Fibroblast of skin of right biceps (primary cell): ENCODE measurements at regions not wholly inside any gene's neighbourhood (a gene's known extent, or its start where the extent isn't known, plus 50 kb on each side); places are given as distances from the start of the nearest gene placed in this dataset.

Source experiments
- DNase-seq: peaks from one replicate; pipeline ENCODE4 v3.0.0-alpha.2; 2013

- DNase-seq = no peak
These were observed 113.6 kb downstream of the GALC start for GRCh38 chr14:87879389-87879788.

- peak; percentile 62 for DNase-seq
These were observed 114.0 kb downstream of the GALC start for GRCh38 chr14:87878959-87879358.

DNA sequence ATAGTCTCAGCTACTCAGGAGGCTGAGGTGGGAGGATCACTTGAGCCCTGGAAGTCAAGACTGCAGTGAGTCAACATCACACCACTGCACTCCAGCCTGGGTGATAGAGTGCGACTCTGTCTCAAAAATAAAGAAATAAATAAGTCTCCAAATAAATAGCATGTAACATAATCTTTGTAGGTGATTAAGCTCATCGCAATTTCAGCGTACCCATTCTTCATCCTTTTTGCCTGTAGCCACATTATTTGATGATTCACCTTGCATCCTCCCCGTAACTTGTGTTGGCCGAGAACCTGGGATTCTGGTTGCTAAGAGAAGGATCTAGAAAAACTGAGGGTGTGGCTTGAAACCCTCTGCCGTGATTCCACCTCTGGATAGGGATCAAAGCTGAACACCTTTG lies 115.1 kb downstream of the GALC start:
- DNase-seq = peak; percentile 55

- DNase-seq = no peak
These were observed 118.3 kb downstream of the GALC start for GRCh38 chr14:87874676-87875075.

DNA sequence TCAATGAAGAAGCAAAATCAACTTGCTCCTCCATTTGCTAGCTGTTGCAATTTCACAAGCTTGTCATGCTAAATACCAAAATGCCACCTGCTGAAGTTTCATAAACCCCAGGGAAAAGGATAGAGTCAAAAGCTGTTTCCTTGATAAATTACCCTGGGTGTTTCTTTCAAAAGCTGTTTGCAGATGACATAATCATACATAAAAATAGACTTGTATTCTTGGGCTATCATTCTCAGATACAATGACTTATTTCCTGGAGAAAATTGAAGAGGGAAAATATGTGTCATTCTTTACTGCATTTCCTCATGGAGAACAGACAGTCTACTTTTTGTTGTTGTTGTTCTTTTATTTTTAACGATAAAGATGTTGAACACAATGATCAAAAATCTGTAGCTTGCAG lies 119.2 kb downstream of the GALC start:
- DNase-seq = peak; percentile 41

DNA sequence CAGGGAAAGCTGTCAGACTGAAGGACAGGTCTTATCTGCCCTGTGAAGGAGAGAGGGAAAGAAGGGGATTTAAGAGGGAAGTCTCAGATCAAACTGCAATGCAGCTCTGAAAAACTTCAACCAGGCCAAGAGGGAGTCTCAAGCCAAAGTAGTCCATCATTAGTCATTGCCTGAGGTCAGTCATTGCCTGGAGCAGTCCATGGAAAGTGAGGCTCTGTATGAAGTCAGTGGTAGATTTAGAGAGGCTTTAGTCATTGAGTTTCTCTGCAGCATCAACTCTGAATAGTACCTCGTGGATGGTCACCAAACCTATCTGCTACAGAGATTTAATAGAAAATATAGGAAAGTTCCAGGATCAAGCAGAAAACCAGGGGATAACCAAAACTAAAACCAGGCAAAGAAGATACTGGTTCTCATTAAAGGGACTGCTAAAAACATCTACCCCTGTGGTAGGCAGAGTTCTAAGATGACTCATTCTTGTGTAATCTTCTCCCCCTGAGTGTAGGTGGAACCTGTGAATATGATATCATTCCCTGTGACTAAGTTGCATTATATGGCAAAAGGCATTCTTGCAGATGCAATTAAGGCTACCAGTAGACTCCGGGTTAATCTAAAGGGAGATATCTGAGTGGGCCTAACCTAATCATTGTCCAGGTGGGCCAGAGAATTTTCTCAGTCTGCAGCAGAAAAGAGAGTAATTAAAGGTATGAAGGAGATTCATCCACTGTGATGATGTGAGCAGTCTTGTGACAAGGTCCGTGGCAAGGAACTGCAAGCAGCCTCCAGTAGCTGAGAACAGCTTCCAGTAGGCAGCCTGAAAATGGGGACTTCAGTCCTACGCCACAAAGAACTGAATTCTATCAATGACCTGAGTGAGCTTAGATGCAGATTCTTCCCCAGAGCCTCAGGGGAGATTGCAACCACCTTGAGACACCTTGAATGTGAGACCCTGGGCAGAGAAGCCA lies 123.1 kb downstream of the GALC start:
- peak; percentile 91 for DNase-seq

DNA sequence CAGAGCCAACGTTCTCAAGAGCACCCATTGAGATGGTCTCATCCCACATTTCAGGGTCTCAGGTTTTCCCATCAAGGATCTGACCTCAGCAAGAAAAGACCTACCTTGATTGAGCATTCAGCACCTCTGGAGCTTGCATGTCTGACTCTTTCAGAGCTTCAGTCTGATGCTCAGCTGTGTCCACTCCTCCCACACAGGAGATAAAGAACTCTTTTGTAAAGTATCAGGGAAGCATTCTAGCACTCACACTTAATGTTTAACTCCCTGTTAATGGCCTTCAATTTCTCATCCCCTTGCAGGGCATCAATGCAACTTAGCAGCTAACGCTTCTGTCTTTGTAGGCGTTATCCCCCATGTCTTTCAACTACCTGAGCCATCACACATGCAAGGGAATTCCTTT lies 124.1 kb downstream of the GALC start:
- DNase-seq = no peak

DNA sequence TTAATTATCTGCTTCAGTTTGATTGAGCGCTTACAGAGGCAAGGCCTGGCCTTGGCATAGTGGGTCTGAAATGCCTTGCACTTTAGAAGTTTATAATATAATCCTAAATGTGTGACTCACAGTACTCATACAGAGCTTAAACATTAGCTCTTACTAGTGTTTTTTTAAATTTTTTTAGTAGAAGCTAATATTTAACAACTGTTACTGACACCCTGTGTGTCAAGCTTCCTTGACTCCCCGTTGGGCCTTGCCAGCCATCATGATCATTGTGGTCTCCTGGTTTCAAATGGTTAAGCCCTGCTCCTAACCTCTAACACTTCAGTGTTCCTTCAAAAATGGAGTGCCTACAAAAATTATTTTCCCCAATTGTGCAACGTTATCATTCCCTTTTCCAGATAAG lies 126.9 kb downstream of the GALC start:
- no peak for DNase-seq

GRCh38 chr14:87864356-87865270 lies 128.4 kb downstream of the GALC start:
- no peak for DNase-seq

DNA sequence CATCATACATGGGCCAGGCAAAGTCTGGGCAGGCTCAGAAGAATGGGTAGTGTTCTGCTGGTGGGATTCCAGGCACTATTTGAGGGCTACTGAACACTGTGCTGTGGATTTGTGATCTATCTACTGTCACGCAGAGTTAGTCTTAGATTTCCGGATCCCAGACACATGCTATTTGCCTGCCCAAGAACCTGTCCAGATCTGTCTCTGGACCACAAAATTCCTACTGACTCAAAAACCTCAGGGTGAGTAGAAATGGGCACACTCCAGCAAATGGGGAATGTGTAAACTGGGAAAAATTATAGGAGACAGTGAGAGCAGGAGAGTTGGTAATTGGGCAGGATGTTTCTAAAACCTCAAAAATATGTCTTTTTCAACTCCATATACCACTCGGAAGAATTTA lies 129.9 kb downstream of the GALC start:
- no peak for DNase-seq

DNA sequence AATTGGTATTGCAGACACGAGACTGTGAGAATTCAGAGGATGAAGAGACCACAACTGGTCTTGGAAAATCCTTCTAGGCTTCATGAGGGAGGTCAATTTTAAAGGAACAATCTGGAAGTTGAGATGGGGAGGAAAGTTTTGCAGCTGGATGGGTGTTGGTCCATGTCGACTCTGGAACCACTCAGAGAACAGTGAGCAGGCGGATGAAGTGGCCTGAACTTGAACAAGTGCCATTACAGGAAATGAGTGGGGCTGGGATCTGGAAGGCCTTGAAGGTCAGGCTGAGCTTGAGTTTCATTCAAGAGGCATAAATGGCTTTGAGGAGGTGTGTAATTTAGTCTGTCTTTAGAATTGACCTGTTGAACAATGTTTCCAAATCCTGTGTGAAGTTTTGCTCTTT lies 140.9 kb downstream of the GALC start:
- no peak for DNase-seq

- no peak for DNase-seq
These were observed 141.8 kb downstream of the GALC start for GRCh38 chr14:87851190-87851589.

- DNase-seq = no peak
These were observed 145.7 kb downstream of the GALC start for GRCh38 chr14:87847216-87847755.

- DNase-seq = no peak
These were observed 152.1 kb downstream of the GALC start for GRCh38 chr14:87840906-87841305.

DNA sequence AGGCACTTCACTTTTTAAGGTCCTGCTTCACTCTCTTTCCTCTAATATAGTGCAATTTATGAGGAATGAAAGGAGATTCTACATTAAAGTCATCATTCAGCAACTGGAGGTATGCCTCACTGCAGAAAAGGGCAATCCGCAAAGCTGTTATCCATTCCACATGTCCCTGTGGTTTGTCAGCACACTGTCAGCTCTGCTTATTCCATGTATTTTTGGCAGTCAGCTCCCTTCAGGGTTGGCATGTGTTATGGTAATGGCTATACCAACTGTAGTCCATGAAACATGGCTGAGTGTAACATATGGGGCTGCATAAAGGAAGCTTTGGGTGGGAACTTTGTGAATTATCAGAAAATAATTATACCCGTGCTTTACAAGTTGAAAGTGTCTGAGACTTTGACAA lies 154.1 kb downstream of the GALC start:
- peak; percentile 24 for DNase-seq

GRCh38 chr14:87837296-87837695 lies 155.7 kb downstream of the GALC start:
- DNase-seq = no peak

- DNase-seq = no peak
These were observed 158.4 kb downstream of the GALC start for GRCh38 chr14:87834594-87834993.

DNA sequence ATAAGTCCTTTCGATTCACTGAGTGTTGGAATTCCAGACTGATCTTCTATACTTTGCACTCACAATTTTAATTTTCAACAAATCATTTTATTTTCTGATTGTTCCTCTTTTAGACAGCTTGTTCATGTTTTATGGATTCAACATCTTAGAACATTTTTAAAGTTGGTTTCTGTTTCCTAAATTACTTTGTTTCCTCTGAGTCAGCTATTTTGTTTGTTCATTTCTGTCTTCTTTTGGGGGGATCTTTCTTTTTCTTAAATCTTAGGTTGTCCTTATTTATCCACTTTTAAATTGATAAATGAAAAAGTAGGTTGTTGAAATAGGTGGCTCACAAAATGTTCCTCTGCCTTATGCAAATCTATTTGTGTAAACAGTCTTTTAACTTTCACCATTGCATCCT lies 160.0 kb downstream of the GALC start:
- no peak for DNase-seq

DNA sequence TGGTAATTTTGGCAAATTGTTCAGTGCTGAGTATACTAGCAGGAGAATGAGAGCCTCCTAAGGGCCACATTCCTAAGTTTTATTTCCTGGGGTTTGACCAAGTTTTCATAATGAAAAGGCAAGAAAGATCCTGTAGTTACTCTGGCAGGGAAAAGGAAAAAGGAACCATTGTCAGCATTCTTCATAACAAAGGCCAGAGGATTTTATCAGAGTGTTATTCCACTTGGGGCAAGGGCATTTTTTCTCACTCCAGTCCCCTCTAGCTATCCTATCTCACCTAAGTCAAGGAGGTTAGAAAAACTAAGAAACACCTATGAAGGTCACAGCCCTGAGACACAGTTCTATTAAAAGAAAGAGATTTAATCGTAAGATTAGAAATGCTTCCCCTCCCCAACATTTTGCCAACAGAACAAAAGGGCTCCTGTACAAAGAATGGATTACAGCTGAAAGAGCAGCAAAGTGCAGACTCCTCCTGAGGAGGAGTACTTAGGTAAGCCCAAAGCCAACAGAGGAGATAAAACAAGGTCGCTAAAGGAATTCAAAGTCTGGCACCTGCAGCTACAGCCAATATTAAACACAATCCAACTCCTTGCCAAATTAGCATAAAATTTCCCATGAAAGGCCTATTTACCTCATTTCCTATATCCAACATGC lies 162.4 kb downstream of the GALC start:
- DNase-seq = no peak

DNA sequence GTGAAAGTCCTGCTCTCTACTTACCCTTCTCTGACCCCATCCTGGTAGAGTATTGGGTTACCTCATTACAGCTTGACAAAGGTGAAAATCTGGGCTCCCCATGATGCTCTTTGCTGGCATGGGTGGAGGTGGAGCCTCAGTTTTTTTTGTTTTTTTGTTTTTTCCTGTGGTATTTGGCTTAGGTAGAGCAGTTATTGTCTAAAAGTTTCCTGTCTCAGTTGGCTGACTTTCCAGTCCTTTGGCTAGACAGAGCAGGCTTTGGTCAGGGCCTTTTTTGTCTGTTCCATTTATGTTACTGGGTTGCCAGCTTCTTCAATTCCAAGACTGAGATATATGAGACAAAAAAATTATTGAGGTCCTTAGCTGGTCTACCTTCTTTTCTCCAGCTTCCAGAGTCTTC lies 163.4 kb downstream of the GALC start:
- DNase-seq = no peak

DNA sequence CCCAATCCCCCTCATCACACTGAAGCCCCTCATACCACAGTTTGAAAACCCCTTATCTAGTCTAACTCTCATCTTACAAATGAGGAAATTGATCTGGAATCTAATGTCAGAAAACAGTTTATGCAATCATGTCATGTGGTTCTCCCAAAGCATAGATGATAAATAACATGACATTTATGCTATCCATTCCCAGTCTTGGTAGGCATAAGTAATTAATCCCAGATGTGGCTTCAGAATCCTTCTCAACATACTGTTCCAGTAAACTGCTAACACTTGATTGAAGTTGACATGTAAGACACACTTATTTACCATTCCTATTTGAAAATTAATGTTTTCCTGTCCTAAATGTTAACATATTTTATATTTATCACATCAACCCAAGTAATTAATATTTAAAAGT lies 168.7 kb downstream of the GALC start:
- peak; percentile 22 for DNase-seq

- no peak for DNase-seq
These were observed 176.6 kb downstream of the GALC start for GRCh38 chr14:87816416-87816815.

- DNase-seq = no peak
These were observed 177.9 kb downstream of the GALC start for GRCh38 chr14:87815121-87815520.
